Fibroblast of upper back skin (primary cell): ENCODE measurements at regions not wholly inside any gene's neighbourhood (a gene's known extent, or its start where the extent isn't known, plus 50 kb on each side); places are given as distances from the start of the nearest gene placed in this dataset.

Experiments used
- DNase-seq: peaks from one replicate; pipeline ENCODE4 v3.0.0-alpha.2; 2013

GRCh38 chr12:118773956-118774723 is 207.2 kb upstream of the SRRM4 start:
- no peak for DNase-seq

GRCh38 chr12:118777504-118777903 is 203.8 kb upstream of the SRRM4 start:
- no peak for DNase-seq

GRCh38 chr12:118778077-118778476 is 203.3 kb upstream of the SRRM4 start:
- no peak for DNase-seq

- DNase-seq: no peak
Observed at GRCh38 chr12:118780939-118781338, 200.4 kb upstream of the SRRM4 start.

- DNase-seq: no peak
Observed at GRCh38 chr12:118781692-118782091, 199.6 kb upstream of the SRRM4 start.

- DNase-seq: no peak
Observed at GRCh38 chr12:118783703-118784102, 197.6 kb upstream of the SRRM4 start.

- DNase-seq: no peak
Observed at GRCh38 chr12:118790578-118790977, 190.8 kb upstream of the SRRM4 start.

- DNase-seq: no peak
Observed at GRCh38 chr12:118813778-118814357, 167.5 kb upstream of the SRRM4 start.

- no peak for DNase-seq
Observed at GRCh38 chr12:118816296-118816695, 165.0 kb upstream of the SRRM4 start.

GRCh38 chr12:118821386-118821925 is 159.9 kb upstream of the SRRM4 start:
- DNase-seq: no peak

- no peak for DNase-seq
Observed at GRCh38 chr12:118822512-118822911, 158.8 kb upstream of the SRRM4 start.

GRCh38 chr12:118827047-118827446 is 154.3 kb upstream of the SRRM4 start:
- DNase-seq: no peak

- no peak for DNase-seq
Observed at GRCh38 chr12:118827606-118828005, 153.7 kb upstream of the SRRM4 start.

- DNase-seq: no peak
Observed at GRCh38 chr12:118830296-118830695, 151.0 kb upstream of the SRRM4 start.

- DNase-seq: no peak
Observed at GRCh38 chr12:118835926-118836325, 145.4 kb upstream of the SRRM4 start.

- no peak for DNase-seq
Observed at GRCh38 chr12:118840399-118840798, 140.9 kb upstream of the SRRM4 start.

- no peak for DNase-seq
Observed at GRCh38 chr12:118840878-118841277, 140.5 kb upstream of the SRRM4 start.

- no peak for DNase-seq
Observed at GRCh38 chr12:118841588-118841987, 139.8 kb upstream of the SRRM4 start.

GRCh38 chr12:118842866-118843265 is 138.5 kb upstream of the SRRM4 start:
- no peak for DNase-seq

- DNase-seq: no peak
Observed at GRCh38 chr12:118846416-118846815, 134.9 kb upstream of the SRRM4 start.

- no peak for DNase-seq
Observed at GRCh38 chr12:118850244-118850825, 131.0 kb upstream of the SRRM4 start.

GRCh38 chr12:118851891-118852290 is 129.4 kb upstream of the SRRM4 start:
- DNase-seq: no peak

GRCh38 chr12:118853634-118854033 is 127.7 kb upstream of the SRRM4 start:
- no peak for DNase-seq

GRCh38 chr12:118855858-118856257 is 125.5 kb upstream of the SRRM4 start:
- DNase-seq: no peak
